PC-9 (cell line): ENCODE measurements at regions not wholly inside any gene's neighbourhood (a gene's known extent, or its start where the extent isn't known, plus 50 kb on each side); places are given as distances from the start of the nearest gene placed in this dataset.

ENCODE experiments used
- CTCF ChIP-seq: fragments of 200-600 bp; sonication (generic); conservative IDR thresholded peaks from 2 replicates; pipeline ENCODE4 v1.6.1; 2017; ENCODE audit warnings: mixed run types, antibody characterized with exemption, mild to moderate bottlenecking, moderate library complexity
- EZH2 ChIP-seq: fragments of 200-600 bp; sonication (generic); IDR thresholded peaks from 2 replicates; pipeline ENCODE4 v1.8.0; 2017; ENCODE audit warnings: antibody characterized with exemption, low read depth

GRCh38 chr16:35431829-35432663 is 1972.6 kb downstream of the TP53TG3F start:
- TF ChIP-seq CTCF, result peak; percentile 95
- TF ChIP-seq EZH2, result no peak
